ENCODE measurements at regions not wholly inside any gene's neighbourhood (a gene's known extent, or its start where the extent isn't known, plus 50 kb on each side); places are given as distances from the start of the nearest gene placed in this dataset.

- peaks cover 0 to 12% (median 5%) of the 10 kb centered on the region in 7 donors for H3K9me3 Mint-ChIP-seq
- H3K27ac Mint-ChIP-seq, result no peak overlapping the region
- DNase-seq, result no peak
- H3K36me3 Mint-ChIP-seq, result no peaks in the 10 kb centered on the region
- no peak for ATAC-seq (ENCODE audit: low read depth in 2 of 2)
- no peaks in the 10 kb centered on the region for H3K27me3 Mint-ChIP-seq
- no peaks in the 10 kb centered on the region for H3K4me1 Mint-ChIP-seq
- no peak overlapping the region for H3K4me3 Mint-ChIP-seq
Observed at GRCh38 chr4:127126718-127127117, 506.0 kb upstream of the INTU start.

GRCh38 chr4:127131527-127131926 is 501.2 kb upstream of the INTU start:
- Mint-ChIP-seq H3K9me3 (peaks cover 0 to 4% (median 2%) of the 10 kb centered on the region in 7 donors), H3K4me3 (no peak overlapping the region), H3K4me1 (no peaks in the 10 kb centered on the region), H3K36me3 (no peaks in the 10 kb centered on the region), H3K27me3 (no peaks in the 10 kb centered on the region), H3K27ac (no peak overlapping the region)
- ATAC-seq (ENCODE audit: low read depth in 2 of 2) (no peak), DNase-seq (no peak)

- no peak for DNase-seq
- ATAC-seq (ENCODE audit: low read depth in 2 of 2), result no peak
- no peak overlapping the region for H3K27ac Mint-ChIP-seq
- H3K9me3 Mint-ChIP-seq, result peaks cover 0 to 8% (median 0%) of the 10 kb centered on the region in 7 donors
- no peak overlapping the region for H3K4me3 Mint-ChIP-seq
- no peaks in the 10 kb centered on the region for H3K4me1 Mint-ChIP-seq
- H3K27me3 Mint-ChIP-seq, result no peaks in the 10 kb centered on the region
- H3K36me3 Mint-ChIP-seq, result no peaks in the 10 kb centered on the region
Observed at GRCh38 chr4:127134490-127134889, 498.3 kb upstream of the INTU start.

- Mint-ChIP-seq H3K27me3 (no peaks in the 10 kb centered on the region), H3K4me3 (no peak overlapping the region), H3K9me3 (peaks cover 0 to 8% (median 0%) of the 10 kb centered on the region in 7 donors), H3K4me1 (no peaks in the 10 kb centered on the region), H3K27ac (no peak overlapping the region), H3K36me3 (no peaks in the 10 kb centered on the region)
- DNase-seq (no peak), ATAC-seq (ENCODE audit: low read depth in 2 of 2) (no peak)
Observed at GRCh38 chr4:127138586-127138985, 494.2 kb upstream of the INTU start.

GRCh38 chr4:127139788-127140286 is 492.9 kb upstream of the INTU start:
- ATAC-seq (ENCODE audit: low read depth in 2 of 2) (no peak), DNase-seq (no peak)
- no peak overlapping the region for H3K27ac Mint-ChIP-seq
- H3K36me3 Mint-ChIP-seq, result no peaks in the 10 kb centered on the region
- no peaks in the 10 kb centered on the region for H3K27me3 Mint-ChIP-seq
- H3K9me3 Mint-ChIP-seq, result peaks cover 0 to 8% (median 0%) of the 10 kb centered on the region in 7 donors
- no peak overlapping the region for H3K4me3 Mint-ChIP-seq
- no peaks in the 10 kb centered on the region for H3K4me1 Mint-ChIP-seq

- Mint-ChIP-seq H3K27me3 (no peaks in the 10 kb centered on the region), H3K4me3 (no peak overlapping the region), H3K4me1 (no peaks in the 10 kb centered on the region), H3K9me3 (peaks cover 0 to 8% (median 0%) of the 10 kb centered on the region in 7 donors), H3K36me3 (no peaks in the 10 kb centered on the region), H3K27ac (no peak overlapping the region)
- DNase-seq (no peak), ATAC-seq (ENCODE audit: low read depth in 2 of 2) (no peak)
Observed at GRCh38 chr4:127140306-127140705, 492.5 kb upstream of the INTU start.

- H3K27me3 Mint-ChIP-seq, result no peaks in the 10 kb centered on the region
- no peaks in the 10 kb centered on the region for H3K4me1 Mint-ChIP-seq
- no peaks in the 10 kb centered on the region for H3K36me3 Mint-ChIP-seq
- H3K9me3 Mint-ChIP-seq, result peaks cover 0 to 6% (median 0%) of the 10 kb centered on the region in 7 donors
- DNase-seq, result no peak
- ATAC-seq (ENCODE audit: low read depth in 2 of 2), result no peak
- H3K27ac Mint-ChIP-seq, result no peak overlapping the region
- no peak overlapping the region for H3K4me3 Mint-ChIP-seq
Observed at GRCh38 chr4:127141856-127142255, 490.9 kb upstream of the INTU start.

- H3K4me3 Mint-ChIP-seq, result no peak overlapping the region
- H3K36me3 Mint-ChIP-seq, result no peaks in the 10 kb centered on the region
- H3K27ac Mint-ChIP-seq, result no peak overlapping the region
- H3K27me3 Mint-ChIP-seq, result no peaks in the 10 kb centered on the region
- peaks cover 0 to 4% (median under 1%) of the 10 kb centered on the region in 7 donors for H3K9me3 Mint-ChIP-seq
- ATAC-seq (ENCODE audit: low read depth in 2 of 2) (no peak), DNase-seq (no peak)
- H3K4me1 Mint-ChIP-seq, result no peaks in the 10 kb centered on the region
Observed at GRCh38 chr4:127143460-127144195, 489.1 kb upstream of the INTU start.

GRCh38 chr4:127145006-127145540 is 487.7 kb upstream of the INTU start:
- Mint-ChIP-seq H3K27me3 (no peaks in the 10 kb centered on the region), H3K4me3 (no peak overlapping the region), H3K9me3 (peaks cover 0 to 4% (median 3%) of the 10 kb centered on the region in 7 donors), H3K27ac (no peak overlapping the region), H3K4me1 (no peaks in the 10 kb centered on the region), H3K36me3 (no peaks in the 10 kb centered on the region)
- DNase-seq (no peak), ATAC-seq (ENCODE audit: low read depth in 2 of 2) (no peak)

GRCh38 chr4:127148165-127148564 is 484.6 kb upstream of the INTU start:
- Mint-ChIP-seq H3K27me3 (no peaks in the 10 kb centered on the region), H3K4me1 (no peaks in the 10 kb centered on the region), H3K27ac (no peak overlapping the region), H3K36me3 (no peaks in the 10 kb centered on the region), H3K9me3 (peaks cover 0 to 6% (median 0%) of the 10 kb centered on the region in 7 donors), H3K4me3 (no peak overlapping the region)
- no peak for DNase-seq
- ATAC-seq (ENCODE audit: low read depth in 2 of 2), result no peak

GRCh38 chr4:127149086-127149485 is 483.7 kb upstream of the INTU start:
- Mint-ChIP-seq H3K4me1 (no peaks in the 10 kb centered on the region), H3K27me3 (no peaks in the 10 kb centered on the region), H3K27ac (no peak overlapping the region), H3K4me3 (no peak overlapping the region), H3K9me3 (peaks cover 0 to 6% (median 0%) of the 10 kb centered on the region in 7 donors), H3K36me3 (no peaks in the 10 kb centered on the region)
- DNase-seq (no peak), ATAC-seq (ENCODE audit: low read depth in 2 of 2) (no peak)

- no peak for DNase-seq
- no peak for ATAC-seq (ENCODE audit: low read depth in 2 of 2)
- Mint-ChIP-seq H3K27me3 (no peaks in the 10 kb centered on the region), H3K27ac (no peak overlapping the region), H3K4me3 (no peak overlapping the region), H3K4me1 (no peaks in the 10 kb centered on the region), H3K36me3 (no peaks in the 10 kb centered on the region), H3K9me3 (peaks cover 0 to 6% (median 0%) of the 10 kb centered on the region in 7 donors)
Observed at GRCh38 chr4:127151941-127152340, 480.8 kb upstream of the INTU start.

- Mint-ChIP-seq H3K9me3 (peaks cover 0 to 5% (median 2%) of the 10 kb centered on the region in 7 donors), H3K27ac (peak overlapping the region in 1 of 6 donors; percentile 45)
- DNase-seq, result no peak
Observed at GRCh38 chr4:127155116-127155515, 477.6 kb upstream of the INTU start.

GRCh38 chr4:127155555-127155954 is 477.2 kb upstream of the INTU start:
- DNase-seq, result no peak
- no peaks in the 10 kb centered on the region for H3K36me3 Mint-ChIP-seq
- H3K27me3 Mint-ChIP-seq, result no peaks in the 10 kb centered on the region
- no peak for ATAC-seq (ENCODE audit: low read depth in 2 of 2)
- H3K4me1 Mint-ChIP-seq, result no peaks in the 10 kb centered on the region
- no peak overlapping the region for H3K27ac Mint-ChIP-seq
- no peak overlapping the region for H3K4me3 Mint-ChIP-seq
- H3K9me3 Mint-ChIP-seq, result peaks cover 0 to 5% (median 2%) of the 10 kb centered on the region in 7 donors

More at GRCh38 chr4:127155116-127155515, 477.6 kb upstream of the INTU start:
- ATAC-seq (ENCODE audit: low read depth in 2 of 2), result no peak
- no peak overlapping the region for H3K4me3 Mint-ChIP-seq
- H3K4me1 Mint-ChIP-seq, result no peaks in the 10 kb centered on the region
- H3K36me3 Mint-ChIP-seq, result no peaks in the 10 kb centered on the region
- H3K27me3 Mint-ChIP-seq, result no peaks in the 10 kb centered on the region
